ENCODE measurements at regions not wholly inside any gene's neighbourhood (a gene's known extent, or its start where the extent isn't known, plus 50 kb on each side); places are given as distances from the start of the nearest gene placed in this dataset.

GRCh38 chr4:43990963-43991362, 457.6 kb downstream of the KCTD8 start:
- Histone ChIP-seq H3K27me3 (no peaks in the 10 kb centered on the region), H3K9me3 (no peaks in the 10 kb centered on the region), H3K4me1 (peaks cover 0 to 9% (median 6%) of the 10 kb centered on the region in 4 donors), H3K27ac (no peak overlapping the region), H3K4me3 (no peak overlapping the region), H3K36me3 (no peaks in the 10 kb centered on the region)
- 58 to 73% methylated on average over 3 of the region's 3 CpGs for WGBS, 2 donors
- intact Hi-C loops (cut with DNase I), result no loop called here
- TF ChIP-seq CTCF (IDR thresholded peaks at IDR 0.05) (no peak), POLR2AphosphoS5 (IDR thresholded peaks at IDR 0.05) (no peak)
- DNase-seq, result no peak

DNA sequence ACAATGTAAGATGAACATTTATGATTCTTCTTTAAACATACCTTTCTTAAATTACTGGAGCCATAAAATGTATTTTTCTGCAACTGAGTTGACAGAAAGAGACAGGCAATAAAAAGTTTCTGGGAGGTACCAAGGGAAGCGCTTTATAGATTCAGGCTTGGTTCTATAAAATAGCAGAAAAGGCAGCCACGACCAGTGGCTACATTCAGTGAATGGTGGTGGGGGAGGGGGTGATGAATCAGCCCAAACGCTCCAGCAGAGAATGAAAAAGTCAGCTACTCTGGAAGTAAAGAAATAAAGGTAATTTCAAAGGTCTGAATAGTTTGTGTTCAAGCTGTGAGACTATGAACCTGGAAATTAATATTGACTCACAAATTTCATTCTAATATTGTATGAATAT, 456.1 kb downstream of the KCTD8 start:
- Histone ChIP-seq H3K36me3 (no peaks in the 10 kb centered on the region), H3K27ac (no peak overlapping the region), H3K4me1 (peaks cover 0 to 9% (median 6%) of the 10 kb centered on the region in 4 donors), H3K4me3 (no peak overlapping the region), H3K27me3 (no peaks in the 10 kb centered on the region), H3K9me3 (no peaks in the 10 kb centered on the region)
- TF ChIP-seq POLR2AphosphoS5 (IDR thresholded peaks at IDR 0.05), result no peak
- no peak for TF ChIP-seq EP300 (IDR thresholded peaks at IDR 0.05)
- TF ChIP-seq CTCF (IDR thresholded peaks at IDR 0.05), result no peak
- no peak for TF ChIP-seq POLR2A (IDR thresholded peaks at IDR 0.05)
- intact Hi-C loops (cut with DNase I), result no loop called here
- WGBS, 2 donors, result 18 to 44% methylated on average over 3 of the region's 3 CpGs
- DNase-seq, result no peak

- no peaks in the 10 kb centered on the region for H3K36me3 ChIP-seq
- intact Hi-C loops (cut with DNase I), result no loop called here
- peaks cover 0 to 9% (median 6%) of the 10 kb centered on the region in 4 donors for H3K4me1 ChIP-seq
- no peak for DNase-seq
- no peaks in the 10 kb centered on the region for H3K27me3 ChIP-seq
- no peak overlapping the region for H3K27ac ChIP-seq
- H3K9me3 ChIP-seq, result no peaks in the 10 kb centered on the region
- whole genome bisulfite sequencing, 2 donors, result 34 to 58% methylated on average over 2 of the region's 2 CpGs
- TF ChIP-seq POLR2A (IDR thresholded peaks at IDR 0.05) (no peak), POLR2AphosphoS5 (IDR thresholded peaks at IDR 0.05) (no peak), CTCF (IDR thresholded peaks at IDR 0.05) (no peak), EP300 (IDR thresholded peaks at IDR 0.05) (no peak)
- H3K4me3 ChIP-seq, result no peak overlapping the region
These were observed 455.3 kb downstream of the KCTD8 start for GRCh38 chr4:43993196-43993902.

GRCh38 chr4:43999669-44000068, 448.9 kb downstream of the KCTD8 start:
- Histone ChIP-seq H3K36me3 (no peaks in the 10 kb centered on the region), H3K4me1 (no peaks in the 10 kb centered on the region), H3K4me3 (no peak overlapping the region), H3K27ac (no peak overlapping the region), H3K27me3 (no peaks in the 10 kb centered on the region), H3K9me3 (peaks cover 0 to 4% (median 0%) of the 10 kb centered on the region in 4 donors)
- WGBS, 2 donors, result 69 to 83% methylated on average over 1 of the region's 1 CpG
- intact Hi-C loops (cut with DNase I), result no loop called here
- TF ChIP-seq POLR2AphosphoS5 (IDR thresholded peaks at IDR 0.05) (no peak), CTCF (IDR thresholded peaks at IDR 0.05) (no peak), EP300 (IDR thresholded peaks at IDR 0.05) (no peak), POLR2A (IDR thresholded peaks at IDR 0.05) (no peak)
- DNase-seq, result no peak

DNA sequence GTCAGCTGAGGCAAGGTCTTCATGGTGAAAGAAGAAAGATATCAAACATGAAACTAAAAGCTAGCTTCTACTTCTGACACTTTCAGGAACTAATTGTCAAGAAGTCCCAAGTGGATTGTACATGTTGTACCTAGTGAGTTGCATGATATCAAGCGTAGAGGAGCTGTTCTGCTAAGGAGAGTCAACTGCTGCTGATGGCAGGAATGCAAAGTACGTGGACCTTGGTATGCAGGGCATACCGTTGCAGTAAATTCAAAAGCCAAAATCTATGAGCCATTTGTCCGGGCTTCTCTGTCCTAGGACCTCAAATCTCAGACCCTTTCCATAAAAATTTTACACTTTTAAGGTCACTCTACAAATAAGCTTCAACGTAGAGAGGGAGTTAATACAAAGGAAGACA, 446.2 kb downstream of the KCTD8 start:
- Histone ChIP-seq H3K36me3 (no peaks in the 10 kb centered on the region), H3K27me3 (no peaks in the 10 kb centered on the region), H3K4me1 (no peaks in the 10 kb centered on the region), H3K27ac (no peak overlapping the region), H3K4me3 (no peak overlapping the region), H3K9me3 (peaks cover 0 to 4% (median 0%) of the 10 kb centered on the region in 4 donors)
- no peak for DNase-seq
- WGBS, 2 donors, result 70 to 84% methylated on average over 5 of the region's 5 CpGs
- intact Hi-C loops (cut with DNase I), result no loop called here
- no peak for TF ChIP-seq POLR2AphosphoS5 (IDR thresholded peaks at IDR 0.05)
- no peak for TF ChIP-seq CTCF (IDR thresholded peaks at IDR 0.05)
- no peak for TF ChIP-seq EP300 (IDR thresholded peaks at IDR 0.05)

Measured in sigmoid colon (tissue), 6 donors.